Kidney epithelial cell (primary cell): ENCODE measurements at regions not wholly inside any gene's neighbourhood (a gene's known extent, or its start where the extent isn't known, plus 50 kb on each side); places are given as distances from the start of the nearest gene placed in this dataset.
"Not testable (repeated sequence)": the region's sequence is repeated elsewhere in the genome, so short reads cannot be mapped to it uniquely, and the experiment has no call there.

Experiments
- DNase-seq: peaks from one replicate; pipeline ENCODE4 v3.0.0-alpha.2; 2010; ENCODE audit warnings: low read depth
- H3K27me3 ChIP-seq: 2 replicates; pipeline ENCODE4 v1.6.0; 2011; ENCODE audit warnings: low read length; ENCODE audit not compliant: control insufficient read depth, insufficient read depth
- H3K36me3 ChIP-seq: 2 replicates; pipeline ENCODE4 v1.5.1; 2011; ENCODE audit warnings: low read length; ENCODE audit not compliant: control insufficient read depth, insufficient read depth
- H3K4me3 ChIP-seq: 2 replicates; pipeline ENCODE4 v1.5.1; 2011; ENCODE audit warnings: low read depth, mild to moderate bottlenecking, control low read depth, low read length
- TF ChIP-seq, protein P1 (sequence below): IDR thresholded peaks from 2 replicates; pipeline ENCODE4 v1.5.1; 2011; ENCODE audit warnings: mild to moderate bottlenecking, moderate library complexity, low read length, control low read depth, inconsistent platforms; ENCODE audit not compliant: insufficient read depth, poor library complexity, severe bottlenecking

DNA sequence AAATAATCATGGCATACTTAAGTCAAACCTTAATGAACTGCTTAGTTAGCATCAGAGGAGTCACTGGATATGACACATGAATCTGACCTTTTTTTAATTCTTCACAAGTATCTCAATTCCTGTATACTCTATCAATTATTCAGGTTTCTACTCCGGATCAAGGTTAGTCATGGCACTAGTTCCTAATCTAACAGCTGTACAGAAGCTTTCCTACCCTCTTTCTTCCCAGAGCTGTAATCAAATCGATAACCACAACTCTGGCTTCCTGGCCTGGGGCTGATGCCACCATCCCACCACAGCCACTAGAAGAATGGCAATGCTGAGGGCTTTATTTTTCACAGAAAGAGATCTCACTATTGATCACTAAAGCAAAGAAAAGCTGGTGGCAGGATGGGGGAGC, 718.5 kb downstream of the SMARCA1 start:
- no peak for DNase-seq
- H3K27me3 ChIP-seq = no peaks in the 10 kb centered on the region
- no peak overlapping the region for H3K4me3 ChIP-seq
- TF ChIP-seq, protein P1, sequence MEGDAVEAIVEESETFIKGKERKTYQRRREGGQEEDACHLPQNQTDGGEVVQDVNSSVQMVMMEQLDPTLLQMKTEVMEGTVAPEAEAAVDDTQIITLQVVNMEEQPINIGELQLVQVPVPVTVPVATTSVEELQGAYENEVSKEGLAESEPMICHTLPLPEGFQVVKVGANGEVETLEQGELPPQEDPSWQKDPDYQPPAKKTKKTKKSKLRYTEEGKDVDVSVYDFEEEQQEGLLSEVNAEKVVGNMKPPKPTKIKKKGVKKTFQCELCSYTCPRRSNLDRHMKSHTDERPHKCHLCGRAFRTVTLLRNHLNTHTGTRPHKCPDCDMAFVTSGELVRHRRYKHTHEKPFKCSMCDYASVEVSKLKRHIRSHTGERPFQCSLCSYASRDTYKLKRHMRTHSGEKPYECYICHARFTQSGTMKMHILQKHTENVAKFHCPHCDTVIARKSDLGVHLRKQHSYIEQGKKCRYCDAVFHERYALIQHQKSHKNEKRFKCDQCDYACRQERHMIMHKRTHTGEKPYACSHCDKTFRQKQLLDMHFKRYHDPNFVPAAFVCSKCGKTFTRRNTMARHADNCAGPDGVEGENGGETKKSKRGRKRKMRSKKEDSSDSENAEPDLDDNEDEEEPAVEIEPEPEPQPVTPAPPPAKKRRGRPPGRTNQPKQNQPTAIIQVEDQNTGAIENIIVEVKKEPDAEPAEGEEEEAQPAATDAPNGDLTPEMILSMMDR = no peak
- H3K36me3 ChIP-seq = no peaks in the 10 kb centered on the region

DNA sequence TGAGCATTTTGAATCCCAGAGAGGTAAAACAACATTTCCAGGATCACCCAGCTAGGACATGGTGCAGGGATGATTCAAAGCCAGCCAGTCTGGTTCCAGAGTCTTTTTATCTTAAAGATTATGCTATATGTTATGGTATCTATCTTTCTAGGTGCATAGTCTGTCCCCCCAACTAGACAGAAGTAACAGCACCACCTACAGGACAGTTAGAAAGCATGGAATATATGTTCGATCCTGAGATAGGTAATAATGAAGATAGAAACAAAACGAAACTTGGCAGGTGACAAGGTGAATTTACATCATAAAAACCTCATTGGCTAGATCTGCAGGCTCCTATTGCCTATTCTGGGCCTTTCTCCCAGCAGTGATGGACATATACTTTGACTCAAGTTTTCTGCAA, 723.2 kb downstream of the SMARCA1 start:
- TF ChIP-seq, protein P1 = peak; percentile 10
- DNase-seq = no peak
- Histone ChIP-seq H3K27me3 (no peaks in the 10 kb centered on the region), H3K36me3 (no peaks in the 10 kb centered on the region), H3K4me3 (no peak overlapping the region)

DNA sequence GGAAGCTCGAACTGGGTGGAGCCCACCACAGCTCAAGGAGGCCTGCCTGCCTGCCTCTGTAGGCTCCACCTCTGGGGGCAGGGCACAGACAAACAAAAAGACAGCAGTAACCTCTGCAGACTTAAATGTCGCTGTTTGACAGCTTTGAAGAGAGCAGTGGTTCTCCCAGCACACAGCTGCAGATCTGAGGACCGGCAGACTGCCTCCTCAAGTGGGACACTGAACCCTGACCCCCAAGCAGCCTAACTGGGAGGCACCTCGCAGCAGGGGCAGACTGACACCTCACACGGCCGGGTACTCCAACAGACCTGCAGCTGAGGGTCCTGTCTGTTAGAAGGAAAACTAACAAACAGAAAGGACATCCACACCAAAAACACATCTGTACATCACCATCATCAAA, 730.9 kb upstream of the ACTRT1 start:
- H3K27me3 ChIP-seq, H3K36me3 ChIP-seq, DNase-seq, H3K4me3 ChIP-seq: not testable (repeated sequence)

DNA sequence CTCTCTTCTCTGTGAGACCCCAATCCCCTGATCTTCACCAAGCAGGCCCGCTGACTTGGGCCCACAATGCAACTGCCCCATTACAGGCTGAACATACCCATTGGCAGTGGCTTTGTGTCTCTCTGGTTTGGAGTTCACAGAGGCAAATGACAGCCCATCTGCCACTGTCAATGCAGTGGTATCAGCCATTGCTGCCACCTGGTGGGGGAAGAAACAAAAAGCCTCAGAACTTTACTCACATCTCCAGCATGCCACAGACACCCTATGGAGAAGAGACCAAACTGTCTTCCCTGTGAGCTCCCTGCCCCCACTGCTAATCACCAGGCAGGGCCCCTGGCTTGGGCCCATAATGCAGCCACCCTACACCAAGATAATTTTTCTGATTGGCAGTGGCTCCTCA, 729.3 kb upstream of the ACTRT1 start:
- Histone ChIP-seq H3K4me3 (no peak overlapping the region), H3K27me3 (no peaks in the 10 kb centered on the region), H3K36me3 (no peaks in the 10 kb centered on the region)
- TF ChIP-seq, protein P1 = peak; percentile 28
- DNase-seq = no peak

DNA sequence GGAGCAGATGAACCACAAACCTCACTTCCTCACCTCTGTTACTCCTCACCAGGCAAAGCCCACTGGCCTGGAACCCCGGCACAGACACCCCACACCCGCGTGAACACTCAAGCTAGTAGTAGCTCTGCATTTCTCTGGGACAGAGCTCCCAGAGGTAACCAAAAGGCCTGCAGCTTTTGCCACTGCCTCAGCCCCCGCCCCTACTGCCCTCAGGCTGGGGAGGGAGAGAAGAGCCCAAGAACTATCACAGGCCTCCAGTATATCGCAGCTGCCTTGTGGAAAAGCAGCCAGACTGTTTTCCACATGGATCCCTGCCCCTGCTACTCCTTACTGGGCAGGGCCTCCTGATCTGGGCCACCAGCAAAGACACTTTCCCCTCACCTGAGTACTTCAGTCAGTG, 728.7 kb upstream of the ACTRT1 start:
- TF ChIP-seq, protein P1 = no peak
- H3K4me3 ChIP-seq = no peak overlapping the region
- H3K36me3 ChIP-seq = no peaks in the 10 kb centered on the region
- DNase-seq = no peak
- no peaks in the 10 kb centered on the region for H3K27me3 ChIP-seq

DNA sequence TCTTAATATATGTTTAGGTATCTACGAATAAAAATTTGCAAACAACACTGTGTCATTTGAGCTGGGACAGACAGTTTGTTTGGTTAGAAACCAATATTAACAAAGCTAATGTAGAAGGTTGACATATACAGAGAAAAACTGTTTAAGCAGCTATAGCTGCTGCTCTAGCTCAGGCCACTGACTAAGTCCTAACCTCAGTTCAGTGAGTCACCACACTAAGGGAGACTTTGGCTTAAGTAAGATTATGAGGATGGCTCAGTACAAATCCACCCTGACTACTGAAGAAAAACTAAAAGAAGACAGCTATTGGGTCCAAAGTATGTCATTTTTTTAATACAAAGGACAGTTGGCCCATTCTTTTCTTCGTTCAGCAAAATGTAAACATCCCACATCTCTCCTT, 717.3 kb upstream of the ACTRT1 start:
- TF ChIP-seq, protein P1 = no peak

More for the DNA sequence above, 717.3 kb upstream of the ACTRT1 start:
- no peaks in the 10 kb centered on the region for H3K27me3 ChIP-seq
- DNase-seq = no peak
- no peaks in the 10 kb centered on the region for H3K36me3 ChIP-seq
- no peak overlapping the region for H3K4me3 ChIP-seq
